ENCODE measurements at regions not wholly inside any gene's neighbourhood (a gene's known extent, or its start where the extent isn't known, plus 50 kb on each side); places are given as distances from the start of the nearest gene placed in this dataset.

DNA sequence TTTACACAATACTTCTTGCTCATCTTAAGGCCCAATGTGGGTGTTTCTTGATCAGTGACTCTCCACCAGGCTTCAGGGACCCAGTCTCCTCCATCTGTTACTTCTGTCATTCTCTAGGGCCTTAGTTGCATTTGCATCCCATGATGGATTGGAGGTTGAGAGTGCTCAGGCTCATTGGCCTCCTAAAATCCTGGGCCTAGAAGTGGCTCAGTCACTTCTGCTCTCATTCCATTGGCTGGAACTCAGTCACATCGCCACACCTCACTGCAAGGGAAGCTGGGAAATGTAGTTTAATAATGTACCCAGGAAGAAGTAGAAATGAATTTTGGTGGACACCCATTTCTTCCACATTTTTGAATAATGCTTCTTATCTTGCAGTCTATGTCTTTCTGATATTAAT, 223.5 kb downstream of the HRH4 start:
- Mint-ChIP-seq H3K27me3 (no peaks in the 10 kb centered on the region), H3K4me1 (no peaks in the 10 kb centered on the region), H3K27ac (no peak overlapping the region), H3K36me3 (no peaks in the 10 kb centered on the region), H3K9me3 (peaks cover 4% of the 10 kb centered on the region), H3K4me3 (no peak overlapping the region)
- DNase-seq (ENCODE audit: low spot score in 2 of 2) (no peak), ATAC-seq (ENCODE audit: low read depth) (no peak)

GRCh38 chr18:24685254-24685959, 225.0 kb downstream of the HRH4 start:
- ATAC-seq (ENCODE audit: low read depth), result no peak

DNA sequence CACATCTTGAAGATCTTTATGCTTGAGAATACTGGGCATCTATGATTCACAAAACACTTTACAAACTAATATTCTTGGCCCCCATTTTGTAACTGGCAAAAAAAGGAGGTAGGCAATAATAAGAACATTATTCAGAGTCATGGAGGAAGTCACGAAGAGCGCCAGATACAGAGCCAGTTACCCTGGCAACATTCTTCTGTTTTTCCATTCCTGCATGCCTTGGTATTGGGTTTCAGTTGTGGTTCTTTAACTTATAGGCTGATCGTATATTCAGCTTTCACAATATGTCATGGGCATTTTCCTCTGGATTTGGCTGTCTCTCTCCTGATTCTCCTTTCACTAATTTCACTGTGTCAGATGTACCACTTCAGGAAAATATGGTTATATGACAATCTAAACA, 234.7 kb downstream of the HRH4 start:
- Mint-ChIP-seq H3K4me1 (no peaks in the 10 kb centered on the region), H3K27me3 (peaks cover 1% of the 10 kb centered on the region), H3K36me3 (no peaks in the 10 kb centered on the region), H3K27ac (no peak overlapping the region), H3K9me3 (peaks cover 8% of the 10 kb centered on the region), H3K4me3 (no peak overlapping the region)
- DNase-seq (ENCODE audit: low spot score in 2 of 2), result no peak
- ATAC-seq (ENCODE audit: low read depth), result no peak

More at GRCh38 chr18:24685254-24685959, 225.0 kb downstream of the HRH4 start:
- Mint-ChIP-seq H3K9me3 (peaks cover 4% of the 10 kb centered on the region), H3K4me1 (no peaks in the 10 kb centered on the region), H3K4me3 (no peak overlapping the region), H3K27ac (no peak overlapping the region), H3K36me3 (no peaks in the 10 kb centered on the region), H3K27me3 (no peaks in the 10 kb centered on the region)
- DNase-seq (ENCODE audit: low spot score in 2 of 2), result no peak

GRCh38 chr18:24702001-24702515, 241.6 kb downstream of the HRH4 start:
- Mint-ChIP-seq H3K4me1 (no peaks in the 10 kb centered on the region), H3K36me3 (no peaks in the 10 kb centered on the region), H3K9me3 (peaks cover 5% of the 10 kb centered on the region), H3K4me3 (no peak overlapping the region), H3K27me3 (peaks cover 3% of the 10 kb centered on the region), H3K27ac (no peak overlapping the region)
- DNase-seq (ENCODE audit: low spot score in 2 of 2) (no peak), ATAC-seq (ENCODE audit: low read depth) (no peak)

DNA sequence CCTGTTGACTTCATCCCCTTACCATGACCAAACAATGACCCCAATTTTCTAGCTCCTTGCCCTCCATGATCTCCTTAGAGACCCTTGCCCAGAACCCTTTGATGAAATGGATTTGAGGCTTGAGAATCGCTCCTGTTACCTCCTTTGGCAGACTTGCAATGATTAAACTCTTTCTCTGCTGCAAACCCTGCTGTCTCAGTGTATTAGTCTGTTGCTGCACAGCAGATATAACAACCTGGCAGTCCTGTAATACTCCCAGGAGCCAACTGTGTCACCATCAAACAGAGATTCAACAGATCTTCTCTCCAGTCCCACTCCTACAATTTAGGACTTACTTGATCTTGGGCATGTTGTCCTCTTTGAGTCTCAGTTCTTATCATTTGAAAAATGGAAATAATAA, 242.9 kb downstream of the HRH4 start:
- no peak overlapping the region for H3K27ac Mint-ChIP-seq
- peaks cover 5% of the 10 kb centered on the region for H3K9me3 Mint-ChIP-seq
- ATAC-seq (ENCODE audit: low read depth) (no peak), DNase-seq (ENCODE audit: low spot score in 2 of 2) (no peak)
- no peaks in the 10 kb centered on the region for H3K4me1 Mint-ChIP-seq
- no peak overlapping the region for H3K4me3 Mint-ChIP-seq
- H3K27me3 Mint-ChIP-seq, result peaks cover 3% of the 10 kb centered on the region
- H3K36me3 Mint-ChIP-seq, result no peaks in the 10 kb centered on the region

- H3K27me3 Mint-ChIP-seq, result peaks cover 1% of the 10 kb centered on the region
- DNase-seq (ENCODE audit: low spot score in 2 of 2) (no peak), ATAC-seq (ENCODE audit: low read depth) (no peak)
- peaks cover 5% of the 10 kb centered on the region for H3K9me3 Mint-ChIP-seq
- no peak overlapping the region for H3K4me3 Mint-ChIP-seq
- H3K27ac Mint-ChIP-seq, result no peak overlapping the region
- no peaks in the 10 kb centered on the region for H3K36me3 Mint-ChIP-seq
- no peaks in the 10 kb centered on the region for H3K4me1 Mint-ChIP-seq
Observed at GRCh38 chr18:24704946-24705630, 244.7 kb downstream of the HRH4 start.

GRCh38 chr18:24710474-24710873, 250.0 kb downstream of the HRH4 start:
- no peaks in the 10 kb centered on the region for H3K4me1 Mint-ChIP-seq
- H3K4me3 Mint-ChIP-seq, result no peak overlapping the region
- H3K9me3 Mint-ChIP-seq, result no peaks in the 10 kb centered on the region
- H3K27ac Mint-ChIP-seq, result no peak overlapping the region
- no peaks in the 10 kb centered on the region for H3K36me3 Mint-ChIP-seq
- no peaks in the 10 kb centered on the region for H3K27me3 Mint-ChIP-seq
- DNase-seq (ENCODE audit: low spot score in 2 of 2), result no peak
- ATAC-seq (ENCODE audit: low read depth), result no peak

GRCh38 chr18:24719791-24720190, 259.4 kb downstream of the HRH4 start:
- no peaks in the 10 kb centered on the region for H3K4me1 Mint-ChIP-seq
- no peak overlapping the region for H3K27ac Mint-ChIP-seq
- no peak overlapping the region for H3K4me3 Mint-ChIP-seq

GRCh38 chr18:24721388-24721787, 261.0 kb downstream of the HRH4 start:
- DNase-seq (ENCODE audit: low spot score in 2 of 2) (no peak), ATAC-seq (ENCODE audit: low read depth) (no peak)
- H3K4me1 Mint-ChIP-seq, result no peaks in the 10 kb centered on the region
- H3K27me3 Mint-ChIP-seq, result peaks cover 4% of the 10 kb centered on the region
- no peak overlapping the region for H3K27ac Mint-ChIP-seq
- H3K9me3 Mint-ChIP-seq, result no peaks in the 10 kb centered on the region
- no peak overlapping the region for H3K4me3 Mint-ChIP-seq
- H3K36me3 Mint-ChIP-seq, result no peaks in the 10 kb centered on the region

More at GRCh38 chr18:24719791-24720190, 259.4 kb downstream of the HRH4 start:
- Mint-ChIP-seq H3K9me3 (no peaks in the 10 kb centered on the region), H3K27me3 (peaks cover 4% of the 10 kb centered on the region), H3K36me3 (no peaks in the 10 kb centered on the region)
- DNase-seq (ENCODE audit: low spot score in 2 of 2) (no peak), ATAC-seq (ENCODE audit: low read depth) (no peak)

DNA sequence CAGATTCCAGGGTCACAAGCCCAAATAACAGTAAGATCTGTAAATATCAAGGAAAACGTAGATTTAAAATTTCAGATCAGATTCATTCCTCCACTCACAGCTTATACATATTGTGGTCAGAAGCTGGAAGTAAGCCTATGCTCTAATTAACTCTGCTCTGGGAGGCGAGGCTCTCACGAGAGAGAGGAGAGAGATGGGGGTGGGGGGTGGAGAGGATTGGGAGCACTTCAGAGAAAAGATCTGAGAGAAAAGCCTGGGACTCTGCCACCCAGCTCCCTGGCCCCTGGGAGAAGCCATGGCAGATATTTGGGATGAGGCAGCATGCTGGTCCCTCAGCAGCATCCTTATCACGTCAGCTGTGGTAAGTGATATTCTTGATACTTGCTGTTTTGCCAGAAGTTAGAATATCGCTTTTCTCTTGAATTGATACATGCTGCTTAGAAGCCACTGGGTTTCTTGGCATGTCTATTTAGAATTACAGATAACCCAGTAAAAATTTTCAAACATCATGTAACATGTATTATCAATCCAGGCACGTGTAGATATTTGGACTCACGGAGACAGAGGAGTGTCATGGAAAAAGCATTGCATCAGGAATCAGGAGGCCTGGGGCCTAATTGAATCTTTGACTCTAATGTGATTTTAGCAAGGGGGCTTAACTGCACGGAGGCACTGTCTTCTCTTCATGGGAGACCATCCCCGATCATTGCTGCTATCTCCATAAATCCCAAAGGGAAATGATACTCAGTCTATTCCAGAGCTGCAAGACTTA, 265.4 kb downstream of the HRH4 start:
- Mint-ChIP-seq H3K4me3 (no peak overlapping the region), H3K27me3 (peaks cover 10% of the 10 kb centered on the region), H3K4me1 (no peaks in the 10 kb centered on the region), H3K36me3 (no peaks in the 10 kb centered on the region), H3K9me3 (no peaks in the 10 kb centered on the region), H3K27ac (no peak overlapping the region)
- DNase-seq (ENCODE audit: low spot score in 2 of 2) (no peak), ATAC-seq (ENCODE audit: low read depth) (no peak)

DNA sequence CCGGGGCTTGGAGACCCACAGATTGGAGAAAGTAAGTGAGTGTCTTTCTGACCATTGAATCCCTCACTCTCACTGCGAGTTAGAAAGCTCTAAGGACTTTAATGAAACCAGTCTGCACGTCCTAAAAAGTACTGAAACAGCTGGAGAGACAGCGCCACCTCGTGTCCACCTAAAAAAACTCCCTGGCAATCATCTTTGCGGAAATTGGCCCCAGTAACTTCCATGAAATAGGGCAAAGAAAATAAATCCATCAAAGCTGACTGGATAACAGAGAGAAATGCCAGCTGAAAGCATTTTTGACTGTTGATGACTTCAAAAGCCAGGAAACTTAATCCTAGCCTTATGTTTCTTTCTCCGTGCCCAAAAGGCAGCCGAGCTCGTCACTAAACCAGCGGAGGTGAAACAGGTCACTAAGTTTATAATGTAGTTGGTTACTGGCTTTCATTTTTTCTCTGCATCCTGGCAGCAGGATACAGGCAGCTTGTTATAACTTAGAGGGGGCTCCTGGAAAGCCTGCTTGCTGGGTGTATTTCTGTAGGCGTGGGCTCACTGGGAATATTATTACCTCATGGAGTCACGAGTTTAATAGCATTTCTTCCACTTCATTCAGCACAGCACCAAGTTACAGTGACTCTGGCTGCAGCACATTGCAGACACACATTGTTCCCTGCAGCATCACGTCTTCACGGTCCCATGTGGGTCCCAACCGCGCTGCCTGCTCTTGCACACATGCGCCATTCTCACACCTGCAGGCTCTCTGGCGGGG, 266.5 kb downstream of the HRH4 start:
- Mint-ChIP-seq H3K9me3 (no peaks in the 10 kb centered on the region), H3K4me3 (no peak overlapping the region), H3K36me3 (no peaks in the 10 kb centered on the region), H3K27me3 (peaks cover 7% of the 10 kb centered on the region), H3K27ac (no peak overlapping the region), H3K4me1 (no peaks in the 10 kb centered on the region)
- peak; percentile 22 to 37 for DNase-seq (ENCODE audit: low spot score in 2 of 2)
- ATAC-seq (ENCODE audit: low read depth), result no peak

DNA sequence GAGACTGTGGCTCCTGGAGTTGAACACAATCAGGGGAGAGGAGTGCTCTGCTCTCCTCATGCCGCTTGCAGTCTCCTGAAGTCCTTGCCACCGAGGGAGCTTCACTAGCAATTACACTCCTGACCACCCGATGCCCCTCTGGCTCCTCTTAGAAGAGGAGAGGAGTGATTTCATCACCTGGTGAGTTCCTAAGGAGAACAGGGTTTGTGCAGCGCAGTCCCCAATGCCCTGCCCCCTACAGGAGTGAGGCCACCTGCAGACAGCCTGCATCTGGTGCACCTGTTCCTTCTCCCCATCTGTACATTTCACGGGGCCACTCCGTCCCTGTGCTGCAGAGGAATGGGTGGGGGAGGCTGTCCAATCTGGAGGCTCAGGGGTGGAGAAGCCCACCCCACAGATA, 267.2 kb downstream of the HRH4 start:
- ATAC-seq (ENCODE audit: low read depth), result no peak
- no peak overlapping the region for H3K4me3 Mint-ChIP-seq
- H3K27me3 Mint-ChIP-seq, result peaks cover 7% of the 10 kb centered on the region
- H3K27ac Mint-ChIP-seq, result no peak overlapping the region
- no peaks in the 10 kb centered on the region for H3K36me3 Mint-ChIP-seq
- H3K4me1 Mint-ChIP-seq, result no peaks in the 10 kb centered on the region
- DNase-seq (ENCODE audit: low spot score in 2 of 2), result no peak
- H3K9me3 Mint-ChIP-seq, result no peaks in the 10 kb centered on the region

DNA sequence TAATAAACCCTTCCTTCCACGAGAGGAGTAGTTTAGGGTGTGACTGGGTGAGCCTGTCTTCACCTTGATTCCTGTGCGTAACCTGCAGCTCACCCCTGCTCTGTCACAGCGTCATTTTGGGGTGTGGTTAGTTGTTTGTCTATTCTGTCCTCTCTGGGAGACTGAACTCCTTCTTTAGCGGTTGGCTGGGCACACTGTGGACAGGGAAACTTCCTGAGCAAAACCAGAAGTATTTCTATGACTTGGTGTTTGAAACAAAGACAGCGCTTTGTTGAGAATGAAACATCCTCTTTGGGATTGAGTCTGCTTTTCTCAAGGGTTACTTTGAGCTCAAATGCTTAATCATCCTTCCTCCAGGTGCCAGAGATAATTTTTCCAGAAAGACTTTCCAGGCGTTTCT, 270.7 kb downstream of the HRH4 start:
- DNase-seq (ENCODE audit: low spot score in 2 of 2) (no peak), ATAC-seq (ENCODE audit: low read depth) (no peak)
- H3K9me3 Mint-ChIP-seq, result no peaks in the 10 kb centered on the region
- H3K4me3 Mint-ChIP-seq, result no peak overlapping the region
- H3K27ac Mint-ChIP-seq, result no peak overlapping the region
- H3K4me1 Mint-ChIP-seq, result no peaks in the 10 kb centered on the region
- H3K36me3 Mint-ChIP-seq, result no peaks in the 10 kb centered on the region
- peaks cover 7% of the 10 kb centered on the region for H3K27me3 Mint-ChIP-seq
